Smooth muscle cell (in vitro differentiated cells): ENCODE measurements at regions not wholly inside any gene's neighbourhood (a gene's known extent, or its start where the extent isn't known, plus 50 kb on each side); places are given as distances from the start of the nearest gene placed in this dataset.

Experiments
- DNase-seq: peaks from one replicate; lab custom pipeline; 2025; ENCODE audit not compliant: unreplicated experiment; lab: John Stamatoyannopoulos, UW
- H2AFZ ChIP-seq: fragments of 200-600 bp; sonication (generic); 2 replicates; pipeline ENCODE4 v1.6.0; 2016; ENCODE audit warnings: antibody characterized with exemption, low read depth, mild to moderate bottlenecking
- H3F3A ChIP-seq: fragments of 200-600 bp; sonication (generic); 2 replicates; pipeline ENCODE4 v1.6.0; 2017; ENCODE audit warnings: antibody characterized with exemption, low read depth
- H3K27ac ChIP-seq: fragments of 200-600 bp; sonication (generic); 2 replicates; pipeline ENCODE4 v1.5.1; 2016; ENCODE audit warnings: low read depth, mild to moderate bottlenecking
- H3K27me3 ChIP-seq: fragments of 200-600 bp; sonication (generic); 2 replicates; pipeline ENCODE4 v1.6.1; 2016; ENCODE audit warnings: low read depth, mild to moderate bottlenecking
- H3K36me3 ChIP-seq: fragments of 200-600 bp; sonication (generic); 2 replicates; pipeline ENCODE4 v1.5.1; 2016; ENCODE audit warnings: low read depth
- H3K4me1 ChIP-seq: fragments of 200-600 bp; sonication (generic); 2 replicates; pipeline ENCODE4 v1.5.1; 2016; ENCODE audit warnings: low read depth
- H3K4me2 ChIP-seq: fragments of 200-600 bp; sonication (generic); 2 replicates; pipeline ENCODE4 v1.6.0; 2016; ENCODE audit warnings: mild to moderate bottlenecking
- H3K4me3 ChIP-seq: fragments of 200-600 bp; sonication (generic); 2 replicates; pipeline ENCODE4 v1.5.1; 2016; ENCODE audit warnings: mild to moderate bottlenecking
- H3K79me2 ChIP-seq: fragments of 200-600 bp; sonication (generic); 2 replicates; pipeline ENCODE4 v1.6.0; 2016; ENCODE audit warnings: low read depth, mild to moderate bottlenecking
- H3K9ac ChIP-seq: fragments of 200-600 bp; sonication (generic); 2 replicates; pipeline ENCODE4 v1.6.0; 2016; ENCODE audit warnings: low read depth
- H3K9me3 ChIP-seq: fragments of 200-600 bp; sonication (generic); replicated peaks from 2 replicates; pipeline ENCODE4 v1.5.1; 2016; ENCODE audit warnings: low read depth
- H4K20me1 ChIP-seq: fragments of 200-600 bp; sonication (generic); 2 replicates; pipeline ENCODE4 v1.6.0; 2016; ENCODE audit warnings: low read depth
- WGBS: methylation state at CpG from one replicate; pipeline ENCODE4 v1.1.7; 2016; ENCODE audit warnings: low lambda C conversion rate; 5-methylcytosine and 5-hydroxymethylcytosine counted together
- TF ChIP-seq, protein P1 (sequence below): fragments of 200-600 bp; sonication (generic); IDR thresholded peaks from 2 replicates; pipeline ENCODE4 v1.5.1; 2017; ENCODE audit warnings: borderline replicate concordance, mild to moderate bottlenecking, antibody characterized with exemption; ENCODE audit not compliant: insufficient read depth, poor library complexity, severe bottlenecking

DNA sequence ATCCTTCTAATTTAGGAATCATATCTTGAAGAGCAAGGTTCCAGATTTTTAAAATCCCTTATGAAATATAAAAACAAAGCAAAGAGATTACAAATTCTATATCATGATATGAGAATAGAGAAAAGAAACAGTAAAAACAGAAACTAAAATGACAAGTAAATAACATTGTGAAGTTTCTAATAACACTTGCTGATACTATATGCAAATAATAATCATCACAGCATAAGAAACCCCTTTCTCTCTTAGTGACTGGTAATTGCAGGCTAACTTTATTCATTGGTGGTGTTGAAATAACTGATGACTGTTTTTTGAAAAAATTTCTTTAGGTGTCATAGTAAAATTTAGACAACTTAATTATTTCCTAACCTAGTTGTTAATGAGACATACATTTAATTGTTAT is 281.6 kb downstream of the PLA2G4A start:
- Histone ChIP-seq H3K9ac (no peak overlapping the region), H3K4me2 (no peak overlapping the region), H2AFZ (no peak overlapping the region), H3F3A (no peaks in the 10 kb centered on the region), H3K9me3 (no peaks in the 10 kb centered on the region), H4K20me1 (no peaks in the 10 kb centered on the region), H3K4me1 (no peaks in the 10 kb centered on the region), H3K27ac (no peak overlapping the region), H3K36me3 (no peaks in the 10 kb centered on the region), H3K79me2 (no peaks in the 10 kb centered on the region), H3K4me3 (no peak overlapping the region), H3K27me3 (no peaks in the 10 kb centered on the region)
- no peak for DNase-seq
- TF ChIP-seq, protein P1, sequence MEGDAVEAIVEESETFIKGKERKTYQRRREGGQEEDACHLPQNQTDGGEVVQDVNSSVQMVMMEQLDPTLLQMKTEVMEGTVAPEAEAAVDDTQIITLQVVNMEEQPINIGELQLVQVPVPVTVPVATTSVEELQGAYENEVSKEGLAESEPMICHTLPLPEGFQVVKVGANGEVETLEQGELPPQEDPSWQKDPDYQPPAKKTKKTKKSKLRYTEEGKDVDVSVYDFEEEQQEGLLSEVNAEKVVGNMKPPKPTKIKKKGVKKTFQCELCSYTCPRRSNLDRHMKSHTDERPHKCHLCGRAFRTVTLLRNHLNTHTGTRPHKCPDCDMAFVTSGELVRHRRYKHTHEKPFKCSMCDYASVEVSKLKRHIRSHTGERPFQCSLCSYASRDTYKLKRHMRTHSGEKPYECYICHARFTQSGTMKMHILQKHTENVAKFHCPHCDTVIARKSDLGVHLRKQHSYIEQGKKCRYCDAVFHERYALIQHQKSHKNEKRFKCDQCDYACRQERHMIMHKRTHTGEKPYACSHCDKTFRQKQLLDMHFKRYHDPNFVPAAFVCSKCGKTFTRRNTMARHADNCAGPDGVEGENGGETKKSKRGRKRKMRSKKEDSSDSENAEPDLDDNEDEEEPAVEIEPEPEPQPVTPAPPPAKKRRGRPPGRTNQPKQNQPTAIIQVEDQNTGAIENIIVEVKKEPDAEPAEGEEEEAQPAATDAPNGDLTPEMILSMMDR, result no peak

DNA sequence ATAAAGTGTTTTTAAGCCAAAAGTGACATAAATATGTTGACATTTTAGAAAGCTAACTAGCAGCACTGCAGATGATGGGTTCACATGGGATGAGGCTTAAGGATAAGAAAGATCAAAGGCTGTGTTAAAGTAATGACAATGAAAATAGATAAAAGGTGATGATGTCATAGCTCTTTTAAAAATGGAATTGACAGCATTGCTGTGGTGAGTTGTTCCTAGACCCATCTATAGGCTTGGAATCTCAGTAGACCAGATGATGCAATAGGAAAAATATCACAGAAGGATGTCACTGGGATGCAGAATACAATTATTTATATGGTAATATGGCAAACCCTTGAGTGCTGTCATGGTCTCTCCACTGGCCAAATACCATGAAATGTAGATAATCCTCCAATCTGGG is 286.0 kb downstream of the PLA2G4A start:
- Histone ChIP-seq H3K9ac (no peak overlapping the region), H3K4me1 (no peaks in the 10 kb centered on the region), H4K20me1 (no peaks in the 10 kb centered on the region), H3K4me2 (no peak overlapping the region), H3K9me3 (no peaks in the 10 kb centered on the region), H3K27me3 (no peaks in the 10 kb centered on the region), H3K79me2 (no peaks in the 10 kb centered on the region), H3K27ac (no peak overlapping the region), H2AFZ (no peak overlapping the region), H3K36me3 (no peaks in the 10 kb centered on the region), H3F3A (no peaks in the 10 kb centered on the region), H3K4me3 (no peak overlapping the region)
- TF ChIP-seq, protein P1, result no peak
- DNase-seq, result no peak

DNA sequence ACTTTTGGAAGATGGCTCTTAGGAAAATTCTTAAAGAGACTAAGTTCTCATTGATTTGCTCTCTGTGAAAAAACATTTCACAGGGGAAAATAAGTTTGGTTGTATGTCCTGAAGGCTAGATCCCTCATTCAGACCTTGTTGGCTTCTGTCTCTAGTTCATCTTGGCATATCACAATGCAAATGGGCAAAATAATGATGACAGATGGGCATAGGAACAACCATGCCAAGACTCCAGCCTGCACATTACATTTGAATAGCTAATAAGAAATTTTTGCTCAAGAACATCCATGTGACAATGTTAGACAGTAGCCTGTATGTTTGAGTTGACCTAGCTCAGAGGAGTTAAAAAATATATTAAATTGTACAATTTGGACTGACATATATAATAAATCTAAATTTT is 292.9 kb downstream of the PLA2G4A start:
- H2AFZ ChIP-seq, result no peak overlapping the region
- no peak overlapping the region for H3K27ac ChIP-seq
- H3K4me1 ChIP-seq, result no peaks in the 10 kb centered on the region
- H3K9me3 ChIP-seq, result no peaks in the 10 kb centered on the region
- no peak overlapping the region for H3K4me3 ChIP-seq
- H3K36me3 ChIP-seq, result no peaks in the 10 kb centered on the region
- DNase-seq, result no peak
- H4K20me1 ChIP-seq, result no peaks in the 10 kb centered on the region
- H3K4me2 ChIP-seq, result no peak overlapping the region
- H3K27me3 ChIP-seq, result no peaks in the 10 kb centered on the region
- H3K79me2 ChIP-seq, result no peaks in the 10 kb centered on the region
- H3K9ac ChIP-seq, result no peak overlapping the region
- no peaks in the 10 kb centered on the region for H3F3A ChIP-seq
- TF ChIP-seq, protein P1, result no peak

DNA sequence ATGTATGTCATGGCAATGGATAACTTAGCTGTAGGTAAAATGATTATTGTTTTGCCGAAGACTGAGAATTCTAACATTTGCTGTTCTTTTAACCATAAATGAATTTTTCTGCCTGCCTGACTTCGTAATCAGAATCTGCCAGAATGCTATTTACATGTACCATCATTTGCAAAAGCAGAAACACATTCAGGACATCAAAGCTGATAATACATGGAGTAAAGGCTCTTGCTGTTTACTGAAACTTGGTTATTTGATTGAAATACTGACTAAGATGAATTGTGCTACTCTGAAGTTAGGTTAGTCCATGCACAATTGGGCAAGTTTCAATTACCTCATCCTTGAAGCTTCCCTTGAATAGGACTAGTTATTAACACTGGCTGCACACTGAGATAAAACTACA is 293.8 kb downstream of the PLA2G4A start:
- H3K36me3 ChIP-seq, result no peaks in the 10 kb centered on the region
- H3K4me2 ChIP-seq, result no peak overlapping the region
- H3K9ac ChIP-seq, result no peak overlapping the region
- H3K9me3 ChIP-seq, result no peaks in the 10 kb centered on the region
- DNase-seq, result no peak
- H3K79me2 ChIP-seq, result no peaks in the 10 kb centered on the region
- H2AFZ ChIP-seq, result no peak overlapping the region
- TF ChIP-seq, protein P1, result no peak
- H3K27me3 ChIP-seq, result no peaks in the 10 kb centered on the region
- 97% methylated on average over 2 of the region's 2 CpGs for WGBS
- H4K20me1 ChIP-seq, result no peaks in the 10 kb centered on the region
- H3K4me3 ChIP-seq, result no peak overlapping the region
- H3K27ac ChIP-seq, result no peak overlapping the region
- H3K4me1 ChIP-seq, result no peaks in the 10 kb centered on the region
- no peaks in the 10 kb centered on the region for H3F3A ChIP-seq
